ENCODE measurements at regions not wholly inside any gene's neighbourhood (a gene's known extent, or its start where the extent isn't known, plus 50 kb on each side); places are given as distances from the start of the nearest gene placed in this dataset.

GRCh38 chr3:193780397-193780796 is 187.4 kb downstream of the OPA1 start:
- DNase-seq (ENCODE audit: low read depth in 2 of 2), result no peak

GRCh38 chr3:193780810-193781478 is 187.9 kb downstream of the OPA1 start:
- DNase-seq (ENCODE audit: low read depth in 2 of 2), result no peak

GRCh38 chr3:193782276-193782647 is 189.3 kb downstream of the OPA1 start:
- DNase-seq (ENCODE audit: low read depth in 2 of 2), result no peak

GRCh38 chr3:193782747-193783146 is 189.7 kb downstream of the OPA1 start:
- DNase-seq (ENCODE audit: low read depth in 2 of 2), result no peak

- DNase-seq (ENCODE audit: low read depth in 2 of 2), result no peak
Measured at GRCh38 chr3:193783166-193783896, 190.3 kb downstream of the OPA1 start.

- no peak for DNase-seq (ENCODE audit: low read depth in 2 of 2)
Measured at GRCh38 chr3:193784822-193785221, 191.8 kb downstream of the OPA1 start.

- DNase-seq (ENCODE audit: low read depth in 2 of 2), result no peak
Measured at GRCh38 chr3:193787496-193787870, 194.5 kb downstream of the OPA1 start.

GRCh38 chr3:193788189-193788991 is 195.4 kb downstream of the OPA1 start:
- no peak for DNase-seq (ENCODE audit: low read depth in 2 of 2)

GRCh38 chr3:193789455-193789854 is 196.4 kb downstream of the OPA1 start:
- DNase-seq (ENCODE audit: low read depth in 2 of 2), result no peak

GRCh38 chr3:193790086-193790990 is 197.3 kb downstream of the OPA1 start:
- DNase-seq (ENCODE audit: low read depth in 2 of 2), result no peak

- no peak for DNase-seq (ENCODE audit: low read depth in 2 of 2)
Measured at GRCh38 chr3:193791041-193792032, 198.3 kb downstream of the OPA1 start.

GRCh38 chr3:193793123-193793522 is 200.1 kb downstream of the OPA1 start:
- no peak for DNase-seq (ENCODE audit: low read depth in 2 of 2)

GRCh38 chr3:193794002-193794881 is 201.2 kb downstream of the OPA1 start:
- no peak for DNase-seq (ENCODE audit: low read depth in 2 of 2)

GRCh38 chr3:193795062-193795690 is 202.2 kb downstream of the OPA1 start:
- DNase-seq (ENCODE audit: low read depth in 2 of 2), result no peak

GRCh38 chr3:193796089-193796488 is 203.1 kb downstream of the OPA1 start:
- DNase-seq (ENCODE audit: low read depth in 2 of 2), result no peak

GRCh38 chr3:193797566-193797965 is 204.6 kb downstream of the OPA1 start:
- no peak for DNase-seq (ENCODE audit: low read depth in 2 of 2)

- DNase-seq (ENCODE audit: low read depth in 2 of 2), result no peak
Measured at GRCh38 chr3:193798051-193798450, 205.0 kb downstream of the OPA1 start.

- no peak for DNase-seq (ENCODE audit: low read depth in 2 of 2)
Measured at GRCh38 chr3:193800138-193801043, 207.4 kb downstream of the OPA1 start.

All from stimulated activated CD8-positive, alpha-beta memory T cell treated with anti-CD3 and anti-CD28 coated beads, Interleukin-15, amount 100 ng/mL, for 4 hours (primary cell).